Jurkat, Clone E6-1 (cell line): ENCODE measurements at regions not wholly inside any gene's neighbourhood (a gene's known extent, or its start where the extent isn't known, plus 50 kb on each side); places are given as distances from the start of the nearest gene placed in this dataset.

Experiments
- DNase-seq: peaks from one replicate; pipeline ENCODE4 v3.0.0-alpha.2; 2011; ENCODE audit warnings: low read depth, low spot score
- H3K4me3 ChIP-seq: 2 replicates; pipeline ENCODE4 v1.5.1; 2011; ENCODE audit warnings: mild to moderate bottlenecking, low read length, control low read depth, moderate library complexity

GRCh38 chr14:38063711-38064320 is 143.9 kb upstream of the SSTR1 start:
- no peak for DNase-seq
- H3K4me3 ChIP-seq: no peak overlapping the region

GRCh38 chr14:38065106-38065762 is 142.5 kb upstream of the SSTR1 start:
- H3K4me3 ChIP-seq: no peak overlapping the region
- peak; percentile 12 for DNase-seq

GRCh38 chr14:38070061-38070588 is 137.6 kb upstream of the SSTR1 start:
- DNase-seq: no peak
- H3K4me3 ChIP-seq: no peak overlapping the region

GRCh38 chr14:38073641-38074040 is 134.1 kb upstream of the SSTR1 start:
- no peak overlapping the region for H3K4me3 ChIP-seq

GRCh38 chr14:38074081-38074480 is 133.6 kb upstream of the SSTR1 start:
- DNase-seq: no peak
- no peak overlapping the region for H3K4me3 ChIP-seq

More at GRCh38 chr14:38073641-38074040, 134.1 kb upstream of the SSTR1 start:
- DNase-seq: no peak

- peak; percentile 21 for DNase-seq
- H3K4me3 ChIP-seq: no peak overlapping the region
Measured at GRCh38 chr14:38074754-38075153, 132.9 kb upstream of the SSTR1 start.

- peak; percentile 39 for DNase-seq
Measured at GRCh38 chr14:38078393-38078792, 129.3 kb upstream of the SSTR1 start.

GRCh38 chr14:38079268-38079667 is 128.4 kb upstream of the SSTR1 start:
- H3K4me3 ChIP-seq: no peak overlapping the region
- no peak for DNase-seq

More at GRCh38 chr14:38078393-38078792, 129.3 kb upstream of the SSTR1 start:
- no peak overlapping the region for H3K4me3 ChIP-seq

GRCh38 chr14:38079886-38080285 is 127.8 kb upstream of the SSTR1 start:
- no peak for DNase-seq
- no peak overlapping the region for H3K4me3 ChIP-seq

GRCh38 chr14:38080696-38081095 is 127.0 kb upstream of the SSTR1 start:
- no peak for DNase-seq
- no peak overlapping the region for H3K4me3 ChIP-seq

GRCh38 chr14:38083039-38083438 is 124.7 kb upstream of the SSTR1 start:
- no peak overlapping the region for H3K4me3 ChIP-seq
- DNase-seq: no peak

GRCh38 chr14:38089123-38089522 is 118.6 kb upstream of the SSTR1 start:
- DNase-seq: no peak
- H3K4me3 ChIP-seq: no peak overlapping the region

GRCh38 chr14:38090506-38090905 is 117.2 kb upstream of the SSTR1 start:
- no peak for DNase-seq

GRCh38 chr14:38098074-38098836 is 109.4 kb upstream of the SSTR1 start:
- DNase-seq: no peak
- H3K4me3 ChIP-seq: no peak overlapping the region

More at GRCh38 chr14:38090506-38090905, 117.2 kb upstream of the SSTR1 start:
- H3K4me3 ChIP-seq: no peak overlapping the region

GRCh38 chr14:38101679-38102078 is 106.0 kb upstream of the SSTR1 start:
- H3K4me3 ChIP-seq: no peak overlapping the region

GRCh38 chr14:38103542-38104225 is 104.0 kb upstream of the SSTR1 start:
- DNase-seq: no peak
- no peak overlapping the region for H3K4me3 ChIP-seq

More at GRCh38 chr14:38101679-38102078, 106.0 kb upstream of the SSTR1 start:
- no peak for DNase-seq

- H3K4me3 ChIP-seq: no peak overlapping the region
- DNase-seq: no peak
Measured at GRCh38 chr14:38105106-38105702, 102.5 kb upstream of the SSTR1 start.

GRCh38 chr14:38107216-38107631 is 100.5 kb upstream of the SSTR1 start:
- DNase-seq: no peak
- H3K4me3 ChIP-seq: no peak overlapping the region

- DNase-seq: no peak
- no peak overlapping the region for H3K4me3 ChIP-seq
Measured at GRCh38 chr14:38108681-38109080, 99.0 kb upstream of the SSTR1 start.
